Endodermal cell (in vitro differentiated cells): ENCODE measurements at regions not wholly inside any gene's neighbourhood (a gene's known extent, or its start where the extent isn't known, plus 50 kb on each side); places are given as distances from the start of the nearest gene placed in this dataset.

Source experiments
- DNase-seq: peaks from one replicate; pipeline ENCODE4 v3.0.0-alpha.2; 2017
- H3K27ac ChIP-seq: 2 replicates; pipeline ENCODE4 v1.5.1; 2013; ENCODE audit warnings: mild to moderate bottlenecking, low read depth, low read length, moderate library complexity
- H3K27me3 ChIP-seq: 2 replicates; pipeline ENCODE4 v1.6.1; 2013; ENCODE audit warnings: mild to moderate bottlenecking, low read length, moderate library complexity; ENCODE audit not compliant: insufficient read depth, control insufficient read depth, poor library complexity, severe bottlenecking
- H3K36me3 ChIP-seq: 2 replicates; pipeline ENCODE4 v1.7.0; 2013; ENCODE audit warnings: mild to moderate bottlenecking, low read length, moderate library complexity; ENCODE audit not compliant: control insufficient read depth, insufficient read depth
- H3K4me1 ChIP-seq: one replicate; pipeline ENCODE4 v1.7.0; 2013; ENCODE audit warnings: low read length; ENCODE audit not compliant: control insufficient read depth, insufficient read depth
- H3K4me3 ChIP-seq: 2 replicates; pipeline ENCODE4 v1.5.1; 2013; ENCODE audit warnings: mild to moderate bottlenecking, low read length, moderate library complexity
- H3K9ac ChIP-seq: 2 replicates; pipeline ENCODE4 v1.6.1; 2013; ENCODE audit warnings: mild to moderate bottlenecking, low read length, moderate library complexity; ENCODE audit not compliant: poor library complexity, severe bottlenecking; ENCODE audit errors: extremely low read depth
- H3K9me3 ChIP-seq: 2 replicates; pipeline ENCODE4 v1.6.1; 2013; ENCODE audit warnings: mild to moderate bottlenecking, low read length, moderate library complexity; ENCODE audit not compliant: control insufficient read depth
- H3K27ac Mint-ChIP-seq: 2 replicates; pipeline ENCODE4 v1.8.0; 2020; ENCODE audit warnings: mixed read lengths
- H3K27me3 Mint-ChIP-seq: 2 replicates; pipeline ENCODE4 v1.8.0; 2021; ENCODE audit warnings: mild to moderate bottlenecking, mixed read lengths; ENCODE audit not compliant: insufficient read depth
- H3K36me3 Mint-ChIP-seq: 2 replicates; pipeline ENCODE4 v1.8.0; 2020; ENCODE audit warnings: low read depth, mixed read lengths
- H3K4me1 Mint-ChIP-seq: 2 replicates; pipeline ENCODE4 v1.8.0; 2020; ENCODE audit warnings: mixed read lengths
- H3K4me3 Mint-ChIP-seq: 2 replicates; pipeline ENCODE4 v1.8.0; 2020; ENCODE audit warnings: mild to moderate bottlenecking, moderate library complexity, mixed read lengths
- H3K9me3 Mint-ChIP-seq: 2 replicates; pipeline ENCODE4 v1.8.0; 2020; ENCODE audit warnings: mild to moderate bottlenecking, mixed read lengths
- CTCF ChIP-seq: fragments of 200-600 bp; sonication (generic); conservative IDR thresholded peaks from 2 replicates; pipeline ENCODE4 v1.5.0; 2021; ENCODE audit warnings: antibody characterized with exemption, mild to moderate bottlenecking
- WGBS, 2 experiments: methylation state at CpG; one replicate each; pipeline versions ENCODE4 v1.1.5 to v1.1.7; 2013; ENCODE audit warnings: missing lambda C conversion rate in 2 of 2, mixed read lengths in 1 of 2; ENCODE audit not compliant: insufficient coverage in 1 of 2, insufficient read length in 1 of 2; 5-methylcytosine and 5-hydroxymethylcytosine counted together

- Histone ChIP-seq H3K9me3 (no peaks in the 10 kb centered on the region), H3K4me1 (no peaks in the 10 kb centered on the region), H3K27me3 (no peaks in the 10 kb centered on the region), H3K27ac (no peak overlapping the region), H3K36me3 (no peaks in the 10 kb centered on the region), H3K4me3 (no peak overlapping the region), H3K9ac (no peak overlapping the region)
- H3K36me3 Mint-ChIP-seq: no peaks in the 10 kb centered on the region
- no peaks in the 10 kb centered on the region for H3K9me3 Mint-ChIP-seq
- 90 to 100% methylated on average over 2 to 4 of the region's 4 CpGs for WGBS, 2 experiments
- H3K27ac Mint-ChIP-seq: no peak overlapping the region
- H3K4me3 Mint-ChIP-seq: no peak overlapping the region
- no peaks in the 10 kb centered on the region for H3K4me1 Mint-ChIP-seq
- no peak for TF ChIP-seq CTCF
- DNase-seq: no peak
- no peaks in the 10 kb centered on the region for H3K27me3 Mint-ChIP-seq
Observed at GRCh38 chr7:25402532-25402931, 174.2 kb upstream of the NPVF start.

- no peak overlapping the region for H3K27ac Mint-ChIP-seq
- peaks cover 3% of the 10 kb centered on the region for H3K27me3 Mint-ChIP-seq
Observed at GRCh38 chr7:25405736-25406135, 177.4 kb upstream of the NPVF start.

GRCh38 chr7:25407053-25407452 lies 178.8 kb upstream of the NPVF start:
- no peak for TF ChIP-seq CTCF
- Mint-ChIP-seq H3K36me3 (no peaks in the 10 kb centered on the region), H3K4me3 (no peak overlapping the region), H3K27me3 (peaks cover 3% of the 10 kb centered on the region), H3K4me1 (no peaks in the 10 kb centered on the region), H3K27ac (no peak overlapping the region), H3K9me3 (no peaks in the 10 kb centered on the region)
- H3K9ac ChIP-seq: no peak overlapping the region
- no peaks in the 10 kb centered on the region for H3K36me3 ChIP-seq
- H3K27me3 ChIP-seq: no peaks in the 10 kb centered on the region
- no peaks in the 10 kb centered on the region for H3K4me1 ChIP-seq
- no peak overlapping the region for H3K4me3 ChIP-seq
- H3K27ac ChIP-seq: no peak overlapping the region
- no peak for DNase-seq
- no peaks in the 10 kb centered on the region for H3K9me3 ChIP-seq

More at GRCh38 chr7:25405736-25406135, 177.4 kb upstream of the NPVF start:
- Mint-ChIP-seq H3K36me3 (no peaks in the 10 kb centered on the region), H3K4me3 (no peak overlapping the region), H3K9me3 (no peaks in the 10 kb centered on the region), H3K4me1 (no peaks in the 10 kb centered on the region)
- H3K4me3 ChIP-seq: no peak overlapping the region
- H3K36me3 ChIP-seq: no peaks in the 10 kb centered on the region
- H3K4me1 ChIP-seq: no peaks in the 10 kb centered on the region
- H3K27me3 ChIP-seq: no peaks in the 10 kb centered on the region
- 86 to 94% methylated on average over 2 to 5 of the region's 5 CpGs for WGBS, 2 experiments
- no peak overlapping the region for H3K9ac ChIP-seq
- no peak for DNase-seq
- no peaks in the 10 kb centered on the region for H3K9me3 ChIP-seq
- TF ChIP-seq CTCF: no peak
- no peak overlapping the region for H3K27ac ChIP-seq
